Activated naive CD8-positive, alpha-beta T cell (primary cell): ENCODE measurements at regions not wholly inside any gene's neighbourhood (a gene's known extent, or its start where the extent isn't known, plus 50 kb on each side); places are given as distances from the start of the nearest gene placed in this dataset.

Experiments used
- H3K27ac Mint-ChIP-seq: one replicate; pipeline ENCODE4 v1.8.0; 2021; ENCODE audit warnings: mixed read lengths
- H3K27me3 Mint-ChIP-seq: one replicate; pipeline ENCODE4 v1.8.0; 2021; ENCODE audit warnings: mixed read lengths
- H3K36me3 Mint-ChIP-seq: one replicate; pipeline ENCODE4 v1.8.0; 2021; ENCODE audit warnings: mixed read lengths
- H3K4me1 Mint-ChIP-seq: one replicate; pipeline ENCODE4 v1.8.0; 2021; ENCODE audit warnings: low read depth, mixed read lengths
- H3K4me3 Mint-ChIP-seq: one replicate; pipeline ENCODE4 v1.8.0; 2021; ENCODE audit warnings: mild to moderate bottlenecking, mixed read lengths
- H3K9me3 Mint-ChIP-seq: one replicate; pipeline ENCODE4 v1.8.0; 2021; ENCODE audit warnings: low read depth, mixed read lengths

GRCh38 chr1:100622506-100622905 is 84.6 kb downstream of the GPR88 start:
- H3K27ac Mint-ChIP-seq, result no peak overlapping the region
- no peaks in the 10 kb centered on the region for H3K4me1 Mint-ChIP-seq
- H3K9me3 Mint-ChIP-seq, result no peaks in the 10 kb centered on the region

GRCh38 chr1:100622966-100623762 is 85.2 kb downstream of the GPR88 start:
- Mint-ChIP-seq H3K27me3 (no peaks in the 10 kb centered on the region), H3K36me3 (no peaks in the 10 kb centered on the region), H3K4me3 (no peak overlapping the region), H3K9me3 (no peaks in the 10 kb centered on the region), H3K4me1 (no peaks in the 10 kb centered on the region), H3K27ac (no peak overlapping the region)

More at GRCh38 chr1:100622506-100622905, 84.6 kb downstream of the GPR88 start:
- Mint-ChIP-seq H3K4me3 (no peak overlapping the region), H3K36me3 (no peaks in the 10 kb centered on the region), H3K27me3 (no peaks in the 10 kb centered on the region)

GRCh38 chr1:100624886-100625610 is 87.1 kb downstream of the GPR88 start:
- Mint-ChIP-seq H3K4me1 (no peaks in the 10 kb centered on the region), H3K27me3 (peaks cover 2% of the 10 kb centered on the region), H3K36me3 (no peaks in the 10 kb centered on the region), H3K9me3 (peaks cover 5% of the 10 kb centered on the region), H3K27ac (no peak overlapping the region), H3K4me3 (no peak overlapping the region)

- Mint-ChIP-seq H3K4me1 (peaks cover 4% of the 10 kb centered on the region), H3K36me3 (no peaks in the 10 kb centered on the region), H3K27ac (no peak overlapping the region), H3K4me3 (no peak overlapping the region), H3K9me3 (peaks cover 5% of the 10 kb centered on the region), H3K27me3 (peaks cover 2% of the 10 kb centered on the region)
These were observed 88.5 kb downstream of the GPR88 start for GRCh38 chr1:100626397-100626796.

- Mint-ChIP-seq H3K9me3 (peaks cover 5% of the 10 kb centered on the region), H3K36me3 (no peaks in the 10 kb centered on the region), H3K4me1 (peaks cover 5% of the 10 kb centered on the region), H3K27me3 (peaks cover 2% of the 10 kb centered on the region), H3K4me3 (no peak overlapping the region), H3K27ac (no peak overlapping the region)
These were observed 89.2 kb downstream of the GPR88 start for GRCh38 chr1:100627054-100627716.

GRCh38 chr1:100627936-100628335 is 90.0 kb downstream of the GPR88 start:
- Mint-ChIP-seq H3K4me1 (peaks cover 5% of the 10 kb centered on the region), H3K9me3 (peaks cover 5% of the 10 kb centered on the region), H3K36me3 (no peaks in the 10 kb centered on the region), H3K27ac (no peak overlapping the region), H3K4me3 (no peak overlapping the region), H3K27me3 (peaks cover 2% of the 10 kb centered on the region)

- H3K27ac Mint-ChIP-seq, result no peak overlapping the region
- no peaks in the 10 kb centered on the region for H3K36me3 Mint-ChIP-seq
- no peak overlapping the region for H3K4me3 Mint-ChIP-seq
- peaks cover 2% of the 10 kb centered on the region for H3K27me3 Mint-ChIP-seq
- H3K9me3 Mint-ChIP-seq, result peaks cover 5% of the 10 kb centered on the region
- H3K4me1 Mint-ChIP-seq, result peaks cover 5% of the 10 kb centered on the region
These were observed 90.7 kb downstream of the GPR88 start for GRCh38 chr1:100628631-100629081.

- Mint-ChIP-seq H3K9me3 (peaks cover 5% of the 10 kb centered on the region), H3K36me3 (no peaks in the 10 kb centered on the region), H3K4me3 (no peak overlapping the region), H3K4me1 (peaks cover 5% of the 10 kb centered on the region), H3K27ac (no peak overlapping the region), H3K27me3 (peaks cover 2% of the 10 kb centered on the region)
These were observed 90.2 kb upstream of the VCAM1 start for GRCh38 chr1:100629391-100629790.

- Mint-ChIP-seq H3K4me3 (no peak overlapping the region), H3K27ac (no peak overlapping the region), H3K27me3 (peaks cover 6% of the 10 kb centered on the region), H3K9me3 (peaks cover 5% of the 10 kb centered on the region), H3K36me3 (no peaks in the 10 kb centered on the region), H3K4me1 (peaks cover 5% of the 10 kb centered on the region)
These were observed 88.5 kb upstream of the VCAM1 start for GRCh38 chr1:100631015-100631551.

- H3K36me3 Mint-ChIP-seq, result no peaks in the 10 kb centered on the region
These were observed 76.7 kb upstream of the VCAM1 start for GRCh38 chr1:100642826-100643225.

GRCh38 chr1:100643471-100644196 is 75.9 kb upstream of the VCAM1 start:
- Mint-ChIP-seq H3K9me3 (peaks cover 6% of the 10 kb centered on the region), H3K4me3 (no peak overlapping the region), H3K4me1 (no peaks in the 10 kb centered on the region), H3K27me3 (peaks cover 11% of the 10 kb centered on the region), H3K36me3 (no peaks in the 10 kb centered on the region), H3K27ac (no peak overlapping the region)

More at GRCh38 chr1:100642826-100643225, 76.7 kb upstream of the VCAM1 start:
- H3K27me3 Mint-ChIP-seq, result peaks cover 11% of the 10 kb centered on the region
- no peak overlapping the region for H3K27ac Mint-ChIP-seq
- no peaks in the 10 kb centered on the region for H3K9me3 Mint-ChIP-seq
- no peaks in the 10 kb centered on the region for H3K4me1 Mint-ChIP-seq
- H3K4me3 Mint-ChIP-seq, result no peak overlapping the region

GRCh38 chr1:100646001-100646400 is 73.5 kb upstream of the VCAM1 start:
- Mint-ChIP-seq H3K27ac (no peak overlapping the region), H3K4me3 (no peak overlapping the region), H3K36me3 (no peaks in the 10 kb centered on the region), H3K9me3 (peaks cover 19% of the 10 kb centered on the region), H3K27me3 (peaks cover 5% of the 10 kb centered on the region), H3K4me1 (no peaks in the 10 kb centered on the region)

GRCh38 chr1:100649146-100649545 is 70.4 kb upstream of the VCAM1 start:
- peaks cover 2% of the 10 kb centered on the region for H3K27me3 Mint-ChIP-seq
- peaks cover 19% of the 10 kb centered on the region for H3K9me3 Mint-ChIP-seq
- no peaks in the 10 kb centered on the region for H3K36me3 Mint-ChIP-seq
- H3K4me3 Mint-ChIP-seq, result no peak overlapping the region
- H3K27ac Mint-ChIP-seq, result no peak overlapping the region
- no peaks in the 10 kb centered on the region for H3K4me1 Mint-ChIP-seq
